ENCODE measurements at regions not wholly inside any gene's neighbourhood (a gene's known extent, or its start where the extent isn't known, plus 50 kb on each side); places are given as distances from the start of the nearest gene placed in this dataset.

DNA sequence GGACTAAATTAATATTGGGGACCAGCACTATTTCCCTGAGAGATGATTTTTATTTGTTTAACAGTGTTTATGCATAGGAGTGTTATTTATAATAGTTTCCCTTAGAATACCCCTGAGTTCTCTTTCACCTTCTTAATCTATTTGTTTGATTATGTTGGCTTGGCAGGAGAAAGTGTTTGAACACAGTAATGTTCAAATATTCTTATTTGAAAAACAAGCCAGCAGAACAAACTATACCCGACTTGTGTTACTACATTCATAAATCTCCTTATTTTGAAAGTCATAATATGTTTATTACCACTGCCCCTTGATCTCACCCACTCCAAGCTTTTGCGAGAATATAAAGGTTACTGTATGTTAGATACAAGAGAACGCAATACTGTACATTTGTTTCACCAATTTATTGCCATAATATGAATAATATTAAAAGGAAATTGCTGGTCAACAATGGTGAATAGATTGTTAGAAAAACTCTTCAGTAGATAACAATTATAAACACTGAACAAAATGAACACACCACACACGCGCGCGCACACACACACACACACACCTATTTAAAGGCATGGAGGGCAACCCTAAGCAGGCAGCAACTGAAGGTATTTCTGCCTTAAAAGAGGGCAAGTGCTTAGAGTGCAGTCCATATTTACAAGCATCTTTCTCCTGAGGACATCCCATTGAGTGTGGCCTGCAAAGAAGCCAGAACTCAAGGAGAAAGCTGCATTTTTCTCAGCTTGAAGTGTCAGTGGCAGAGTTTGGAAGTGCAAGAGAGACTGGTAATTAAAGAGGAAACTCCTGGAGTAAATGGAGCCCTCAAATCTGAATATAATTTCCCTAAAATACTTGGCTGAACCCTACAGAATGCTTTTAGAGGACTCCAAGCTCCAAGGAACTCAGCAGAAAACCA is 279.4 kb upstream of the MAN1A1 start:
- no peak for DNase-seq

DNA sequence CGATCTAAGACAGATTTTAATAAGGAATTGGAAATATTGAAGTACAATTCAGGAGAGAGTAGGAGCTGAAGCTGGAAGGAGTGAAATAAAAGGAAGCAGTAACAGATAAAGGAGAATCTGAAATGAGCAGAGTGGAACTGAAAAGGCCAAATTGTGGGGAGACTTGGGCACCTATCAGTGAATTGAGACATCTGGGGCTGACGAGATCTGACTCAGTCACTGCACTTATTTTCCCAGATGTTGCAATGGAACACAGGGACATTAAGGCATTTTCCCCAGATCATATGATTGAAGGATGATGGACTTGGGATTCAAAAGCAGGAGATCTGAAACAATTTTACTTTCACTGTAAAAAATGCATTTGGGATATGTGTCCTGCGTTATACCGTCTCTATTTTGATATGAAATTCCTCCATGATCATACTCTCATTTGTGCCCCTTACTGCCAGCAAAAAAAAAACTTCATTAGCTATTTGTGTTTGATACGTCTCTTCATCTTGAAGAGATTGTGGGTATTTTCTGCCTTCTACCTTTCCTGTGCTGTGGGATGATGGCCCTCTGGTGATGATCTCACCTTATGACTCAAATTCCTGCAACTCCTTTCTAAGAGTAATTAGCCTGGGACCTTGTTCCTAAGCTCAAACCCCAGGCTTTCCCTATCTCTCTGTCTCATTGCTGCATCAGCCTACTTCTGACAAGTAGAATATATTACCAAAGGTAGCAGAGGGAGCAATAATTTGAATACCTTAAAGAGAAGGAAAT is 278.5 kb upstream of the MAN1A1 start:
- no peak for DNase-seq

DNA sequence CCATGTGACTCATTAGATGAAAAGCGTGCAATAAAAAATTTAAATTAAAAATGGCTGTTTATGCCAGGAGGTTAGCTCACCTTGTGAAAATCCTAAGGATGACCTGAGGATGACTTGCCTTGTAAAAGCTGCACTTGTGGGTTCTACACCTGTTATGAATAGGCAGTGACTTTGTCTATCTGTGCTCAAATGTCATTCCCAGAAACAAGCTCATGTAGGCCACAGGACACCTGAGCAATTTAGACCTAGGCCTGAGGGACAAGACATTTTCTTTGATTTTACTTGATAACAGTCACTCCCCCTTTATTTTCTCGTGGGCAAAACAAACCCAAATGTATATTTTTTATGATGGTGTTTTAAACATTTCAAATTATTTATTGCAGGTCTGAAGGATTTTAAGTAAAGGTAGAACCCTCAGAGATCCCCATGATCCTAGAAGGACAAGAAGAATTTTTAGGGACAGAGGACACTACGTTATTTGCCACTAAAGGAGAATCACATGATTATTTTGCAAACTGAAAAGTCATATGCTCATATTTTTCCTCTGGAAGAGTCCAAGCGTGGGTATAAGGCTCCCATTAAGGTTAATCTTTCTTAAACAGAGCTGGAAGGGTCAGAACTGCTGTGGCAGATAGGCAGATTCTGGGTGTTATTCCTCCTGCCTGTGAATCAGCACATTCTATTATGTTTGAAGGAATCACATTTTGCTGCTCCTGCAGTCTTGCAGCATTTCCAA is 277.5 kb upstream of the MAN1A1 start:
- DNase-seq = no peak

DNA sequence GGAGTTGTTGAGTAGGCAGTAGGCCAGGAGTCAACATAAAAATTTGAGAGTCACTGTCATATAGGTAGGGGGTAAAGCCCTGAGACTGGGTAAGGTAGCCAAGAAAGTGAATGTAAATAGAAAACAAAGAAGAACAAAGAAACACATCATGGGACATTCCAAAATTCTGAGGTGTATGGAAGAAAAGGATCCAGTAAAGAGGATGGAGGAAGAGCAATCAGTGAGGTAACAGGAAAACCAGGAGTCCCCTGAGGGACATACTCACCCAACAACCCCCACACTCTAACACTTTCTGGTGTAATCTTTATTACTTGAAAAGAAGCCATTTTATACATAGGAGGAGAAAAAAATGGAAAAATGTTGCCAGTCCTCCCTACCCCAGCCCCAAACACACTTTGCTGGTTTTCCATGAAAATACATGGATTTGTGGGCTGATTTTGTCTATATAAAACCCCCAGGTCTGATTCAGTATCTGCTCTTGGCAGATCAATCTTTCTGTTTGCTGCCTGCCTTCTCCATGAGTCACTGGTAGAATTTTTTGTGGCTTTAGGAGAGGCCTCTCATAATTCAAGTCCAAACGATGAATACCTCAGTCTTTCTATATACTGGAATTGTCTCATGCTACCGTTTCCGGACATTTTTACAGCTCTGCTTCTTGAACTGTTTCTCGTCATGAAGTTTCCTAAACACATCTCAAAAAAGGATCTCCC is 271.4 kb upstream of the MAN1A1 start:
- DNase-seq = no peak

DNA sequence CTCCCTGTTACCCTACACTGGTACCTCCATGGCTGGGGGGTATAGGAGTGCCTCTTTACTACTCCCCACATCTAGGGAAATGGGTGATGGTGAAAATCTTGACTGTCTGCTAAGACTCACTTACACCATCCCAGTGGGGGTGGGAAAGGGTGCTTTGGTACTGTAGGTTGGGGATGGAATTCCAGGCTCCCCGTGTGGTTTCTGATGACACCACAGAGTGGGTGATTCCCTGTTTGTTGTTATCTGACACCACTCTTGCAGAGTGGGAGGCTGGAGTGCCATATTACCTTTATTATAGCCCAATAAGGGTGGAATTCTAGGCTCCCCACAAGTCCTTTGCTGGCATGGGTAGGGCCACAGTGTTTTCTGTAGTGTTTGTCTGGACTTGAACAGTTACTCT is 264.6 kb upstream of the MAN1A1 start:
- no peak for DNase-seq

DNA sequence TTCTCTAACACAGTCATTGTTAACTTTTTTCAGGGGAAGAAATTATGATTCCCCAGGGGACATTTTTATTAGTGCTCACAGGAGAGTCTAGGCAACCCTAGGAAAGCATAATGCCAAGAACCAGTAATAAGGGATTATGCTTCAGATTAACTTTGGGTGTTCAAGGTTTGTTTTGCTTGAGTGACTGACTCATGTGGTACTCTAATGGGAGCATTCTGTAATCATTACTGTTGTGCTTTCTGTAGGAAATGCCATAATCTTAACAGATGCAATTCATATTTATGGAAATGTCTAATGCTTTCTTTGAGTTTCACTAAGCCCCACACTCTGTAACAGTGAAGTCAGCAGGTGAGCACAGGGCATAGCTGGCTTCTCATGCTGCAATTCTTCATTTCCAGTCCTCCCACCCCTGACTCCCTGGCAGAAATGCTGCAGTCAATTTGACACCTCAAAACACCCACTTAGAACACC is 263.4 kb upstream of the MAN1A1 start:
- no peak for DNase-seq

DNA sequence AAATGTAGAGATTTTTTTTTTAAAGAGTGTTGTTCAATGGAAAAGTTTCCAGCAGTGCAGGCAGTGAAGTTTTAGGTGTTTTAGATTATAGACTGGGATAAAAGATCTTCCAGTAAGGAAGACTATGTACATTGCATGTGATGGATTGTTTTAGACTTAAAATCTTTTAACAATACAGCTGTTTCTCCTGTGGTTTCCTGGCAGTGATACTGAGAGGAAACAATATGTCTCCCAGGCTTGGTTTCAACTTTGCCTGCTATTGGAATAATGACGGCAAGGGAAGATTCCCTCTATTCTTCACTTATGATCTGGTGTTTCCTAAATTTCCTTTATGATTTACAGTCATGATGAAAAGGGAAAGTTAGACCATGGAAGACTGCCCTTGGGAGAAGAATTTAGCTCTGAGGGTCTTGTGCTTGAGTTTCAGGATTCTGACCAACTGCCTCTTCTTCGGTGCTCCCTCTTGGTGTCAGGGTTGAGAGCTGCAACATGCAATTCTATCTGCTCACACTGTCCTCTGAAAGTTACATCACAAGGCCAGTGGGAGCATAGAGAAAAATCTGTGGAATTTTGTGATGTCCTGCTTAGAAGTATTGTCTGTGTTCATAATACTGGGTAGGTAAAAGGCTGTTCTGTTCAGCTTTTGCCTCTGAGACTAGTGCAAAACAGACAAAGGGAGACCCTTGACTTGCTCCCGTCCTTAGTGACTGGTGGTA is 262.8 kb upstream of the MAN1A1 start:
- DNase-seq = no peak

DNA sequence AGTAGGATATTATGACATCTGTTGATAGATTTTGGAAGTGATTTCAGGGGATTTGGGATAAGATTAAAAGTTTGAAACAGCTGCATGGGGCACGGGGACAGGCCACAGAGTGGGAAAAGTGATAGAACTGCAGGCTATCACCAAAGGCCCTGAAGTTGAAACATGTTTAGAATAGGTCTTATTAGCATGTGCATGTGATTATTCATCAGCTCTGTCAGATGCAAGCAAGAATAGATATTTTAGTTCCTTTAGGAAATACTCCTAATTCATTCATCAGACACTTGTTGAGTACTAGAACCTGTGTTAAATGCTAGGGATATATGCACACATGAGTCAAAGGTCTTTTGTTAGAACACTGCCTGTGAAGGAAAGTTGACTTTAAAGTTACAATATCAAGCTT is 261.2 kb upstream of the MAN1A1 start:
- DNase-seq = no peak

DNA sequence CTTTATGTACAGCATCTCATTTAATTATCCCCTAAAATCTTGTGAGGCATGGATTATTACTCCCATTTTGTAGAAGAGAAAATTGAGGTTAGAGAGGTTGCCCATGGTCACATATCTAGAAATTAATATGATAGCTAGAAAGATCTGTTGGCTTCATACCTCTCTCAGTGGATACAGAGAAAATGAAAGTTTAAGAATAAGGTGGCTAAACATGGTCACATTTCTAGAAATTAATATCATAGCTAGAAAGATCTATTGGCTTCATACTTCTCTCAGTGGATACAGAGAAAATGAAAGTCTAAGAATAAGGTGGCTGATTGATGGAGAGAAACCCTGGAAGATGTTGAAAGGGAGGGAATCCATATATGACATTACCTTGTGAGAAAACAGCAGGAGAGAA is 260.7 kb upstream of the MAN1A1 start:
- no peak for DNase-seq

DNA sequence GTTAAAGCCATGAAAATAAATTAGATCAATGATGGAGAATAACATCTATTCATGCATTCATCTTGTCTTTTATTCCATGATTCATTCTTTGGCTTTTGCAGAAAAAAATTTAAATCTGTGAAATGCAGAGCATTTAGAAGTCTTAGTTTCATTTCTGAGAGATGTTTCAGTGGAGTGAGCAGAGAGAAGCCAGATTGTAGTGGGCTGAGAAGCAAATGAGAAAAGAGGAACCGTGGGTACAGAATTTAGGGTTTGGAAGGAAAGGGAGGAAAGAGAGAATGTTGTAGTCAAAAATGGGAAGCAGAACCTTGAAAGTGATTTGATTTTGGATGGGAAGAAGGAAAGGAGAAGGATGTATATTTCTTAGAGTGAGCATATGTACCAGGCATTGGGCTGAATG is 260.3 kb upstream of the MAN1A1 start:
- DNase-seq = no peak

DNA sequence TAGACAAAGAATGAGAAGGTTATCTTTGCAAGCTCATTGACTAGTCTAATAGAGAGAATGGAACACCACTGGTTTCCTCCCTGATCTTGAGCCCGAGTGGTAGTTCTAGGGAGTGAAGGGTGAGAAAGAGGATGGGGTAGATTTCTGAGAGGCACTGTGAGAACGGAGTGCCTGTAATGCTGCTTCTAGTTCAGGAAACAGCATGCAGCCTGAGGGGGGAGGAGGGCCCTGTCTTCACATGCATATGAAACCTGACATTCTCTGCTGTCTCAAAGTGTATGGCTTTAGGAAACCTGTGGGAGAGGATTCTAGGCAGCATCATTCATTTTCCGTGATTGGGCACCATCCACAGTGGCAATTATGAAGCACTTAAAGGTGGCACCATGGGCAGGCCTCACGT is 259.4 kb upstream of the MAN1A1 start:
- no peak for DNase-seq

DNA sequence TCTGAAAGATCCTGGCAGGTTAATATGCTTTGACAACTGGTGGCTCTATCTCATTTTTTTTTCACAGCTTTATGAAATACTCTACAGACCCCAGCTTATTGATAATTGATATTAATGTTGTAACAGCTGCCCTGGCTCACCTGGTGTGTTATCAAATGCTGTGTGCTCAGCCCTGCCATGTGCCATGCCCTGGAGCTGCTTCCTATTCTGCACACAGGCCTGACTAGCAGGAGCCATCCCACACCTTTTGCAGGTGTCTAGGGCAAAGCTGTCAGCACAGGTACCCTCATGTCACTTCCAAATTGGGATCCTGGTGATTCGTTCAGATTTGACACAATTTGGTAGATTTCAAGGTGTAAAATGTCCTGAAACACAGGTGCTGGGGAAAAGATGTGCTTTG is 254.6 kb upstream of the MAN1A1 start:
- DNase-seq = no peak

DNA sequence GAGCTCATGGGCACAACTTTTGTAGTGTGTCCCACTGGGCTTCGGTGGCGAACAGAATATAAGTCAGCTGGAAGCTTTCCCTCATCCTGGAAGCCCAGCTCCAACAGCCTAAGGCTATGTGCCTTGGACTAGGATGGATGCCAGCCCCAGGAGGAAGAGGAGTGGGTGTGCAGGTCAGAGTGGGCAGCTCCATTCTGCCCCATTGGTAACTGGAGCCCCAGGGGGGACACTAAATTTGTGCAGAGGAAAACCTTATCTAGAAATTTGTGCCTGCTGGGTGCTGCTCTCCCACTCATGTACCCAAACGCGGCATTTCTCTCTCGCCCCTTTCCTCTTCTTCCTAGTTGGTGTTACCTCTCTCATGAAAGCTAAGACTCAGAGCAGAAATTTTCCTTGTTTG is 253.9 kb upstream of the MAN1A1 start:
- DNase-seq = no peak

DNA sequence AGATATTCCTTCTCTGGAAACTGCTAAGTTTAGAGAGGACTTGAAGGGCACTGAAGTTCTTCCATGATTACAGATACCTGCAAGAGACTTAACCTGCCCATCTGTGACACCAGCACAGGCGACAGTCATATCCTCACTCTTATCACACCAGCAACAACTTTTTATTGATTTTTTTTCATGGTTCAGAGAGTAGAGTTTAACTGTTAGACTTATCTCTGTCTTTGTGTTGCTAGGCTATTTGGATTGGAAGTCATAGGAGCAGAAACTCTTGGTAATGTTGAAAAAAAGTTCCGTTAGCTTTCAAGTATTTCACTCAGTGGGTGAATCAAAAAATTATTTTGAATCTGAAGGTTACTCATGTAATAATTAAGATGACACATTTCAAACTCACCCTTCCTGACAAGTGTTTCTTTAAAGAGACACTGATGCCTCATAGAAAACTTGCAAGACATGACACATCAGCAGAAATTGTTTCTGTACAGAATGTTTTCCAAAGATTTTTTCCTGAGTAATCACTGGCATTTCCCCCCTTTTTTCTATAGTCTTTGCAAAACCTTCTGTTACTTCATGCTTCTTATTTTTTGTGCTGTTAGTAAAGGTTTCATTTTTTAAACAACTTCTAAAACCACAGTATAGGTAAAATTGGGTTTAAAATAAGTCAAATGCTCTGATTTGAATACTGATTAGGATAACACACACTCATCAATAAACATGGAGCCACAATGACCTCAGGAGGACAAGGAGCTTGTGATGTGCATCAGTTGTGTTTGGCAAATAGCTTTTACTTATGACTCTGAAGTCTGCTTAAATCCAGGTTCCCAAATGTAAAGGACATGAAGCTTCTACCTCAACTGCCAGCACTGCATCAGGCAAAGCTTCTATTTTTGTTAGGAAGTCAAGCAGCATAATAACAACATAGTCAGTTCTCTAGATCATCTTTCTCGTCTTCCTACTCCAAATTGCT is 252.9 kb upstream of the MAN1A1 start:
- DNase-seq = no peak

DNA sequence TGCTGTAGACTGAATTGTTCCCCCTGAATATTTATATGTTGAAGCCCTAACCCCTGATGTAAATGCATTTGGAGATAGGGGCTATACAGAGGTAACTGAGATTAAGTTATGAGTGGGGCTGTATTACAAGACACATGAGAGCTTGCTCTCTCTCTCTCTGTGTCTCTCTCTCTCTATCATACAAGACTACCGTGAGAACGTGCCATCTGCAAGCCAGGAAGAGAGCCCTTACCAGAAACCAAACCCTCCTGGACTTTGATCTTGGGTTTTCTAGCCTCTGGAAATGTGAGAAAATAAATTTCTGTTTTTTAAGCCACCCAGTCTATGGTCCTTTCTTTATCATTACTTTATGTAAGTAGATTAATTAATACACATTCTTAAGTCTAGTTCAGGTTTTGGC is 249.3 kb upstream of the MAN1A1 start:
- no peak for DNase-seq

DNA sequence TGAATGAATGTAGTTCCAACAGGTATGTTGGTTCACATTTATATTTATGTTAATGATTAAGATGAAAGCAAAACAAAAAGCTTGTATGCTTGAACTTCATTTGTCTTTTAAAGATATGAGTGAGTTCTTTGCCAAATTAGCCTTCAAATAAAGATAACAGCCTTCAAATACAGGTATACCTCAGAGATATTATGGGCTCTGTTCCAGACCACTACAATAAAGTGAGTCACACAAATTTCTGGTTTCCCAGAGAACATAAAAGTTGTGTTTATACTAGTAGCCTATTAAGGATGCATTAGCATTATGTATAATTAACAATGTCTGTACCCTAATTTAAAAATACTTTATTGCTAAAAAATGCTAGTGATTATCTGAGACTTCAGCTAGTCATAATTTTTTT is 245.3 kb upstream of the MAN1A1 start:
- DNase-seq = no peak

DNA sequence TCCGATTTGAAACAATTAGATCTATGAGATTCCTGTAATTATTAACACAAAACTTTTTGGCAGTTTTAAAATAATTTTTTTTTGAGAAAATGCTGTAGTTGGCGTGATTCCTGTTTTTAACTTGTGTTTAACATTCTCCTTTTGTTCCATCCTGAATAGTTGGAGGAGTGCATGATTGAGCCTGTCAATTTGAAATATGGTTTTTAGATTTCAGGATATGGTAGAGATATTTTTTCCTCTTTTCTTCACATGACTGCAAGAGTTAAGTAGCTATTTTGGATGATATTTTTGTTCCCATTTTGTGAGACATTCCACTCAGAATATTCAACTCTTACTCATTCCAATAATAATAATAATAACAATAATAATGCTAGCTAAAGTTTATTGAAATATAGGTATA is 241.7 kb upstream of the MAN1A1 start:
- no peak for DNase-seq

DNA sequence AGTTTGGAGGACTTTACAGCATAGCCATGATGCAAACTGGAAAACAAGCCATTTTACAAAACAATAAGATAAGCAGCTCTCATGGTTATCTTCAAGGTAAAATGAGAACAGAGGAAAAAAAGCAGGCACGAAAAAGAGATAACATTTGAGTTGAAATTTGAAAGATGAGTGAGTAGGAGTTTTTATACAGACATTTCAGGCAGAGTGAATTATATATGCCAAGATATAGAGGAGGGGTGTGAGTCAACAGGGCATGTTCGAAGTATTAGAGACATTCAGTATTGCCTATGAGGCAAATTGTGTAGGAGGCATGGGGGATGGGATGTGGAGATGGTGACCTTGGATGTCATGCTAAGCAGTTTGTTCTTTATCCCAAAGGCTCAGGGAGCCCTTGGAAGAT is 240.5 kb upstream of the MAN1A1 start:
- no peak for DNase-seq

DNA sequence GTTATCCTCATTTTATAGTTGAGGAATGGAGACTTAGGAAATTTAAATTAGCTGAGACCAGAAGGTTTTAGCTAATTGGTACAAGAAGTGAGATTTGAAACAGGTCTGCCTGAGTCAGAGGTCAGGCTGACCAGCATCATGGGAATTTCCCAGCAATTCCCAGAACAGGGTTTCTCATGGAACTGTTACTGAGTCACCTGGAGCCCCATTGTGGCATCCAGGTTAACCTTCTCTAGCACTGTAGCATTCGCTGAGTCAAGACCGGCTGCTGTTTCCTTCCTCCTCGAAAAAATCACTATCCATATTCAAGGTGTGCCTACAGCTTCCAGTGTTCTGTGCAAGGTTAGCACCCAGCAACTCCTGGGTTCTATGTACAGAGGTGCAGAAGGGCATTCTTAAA is 238.0 kb upstream of the MAN1A1 start:
- no peak for DNase-seq

DNA sequence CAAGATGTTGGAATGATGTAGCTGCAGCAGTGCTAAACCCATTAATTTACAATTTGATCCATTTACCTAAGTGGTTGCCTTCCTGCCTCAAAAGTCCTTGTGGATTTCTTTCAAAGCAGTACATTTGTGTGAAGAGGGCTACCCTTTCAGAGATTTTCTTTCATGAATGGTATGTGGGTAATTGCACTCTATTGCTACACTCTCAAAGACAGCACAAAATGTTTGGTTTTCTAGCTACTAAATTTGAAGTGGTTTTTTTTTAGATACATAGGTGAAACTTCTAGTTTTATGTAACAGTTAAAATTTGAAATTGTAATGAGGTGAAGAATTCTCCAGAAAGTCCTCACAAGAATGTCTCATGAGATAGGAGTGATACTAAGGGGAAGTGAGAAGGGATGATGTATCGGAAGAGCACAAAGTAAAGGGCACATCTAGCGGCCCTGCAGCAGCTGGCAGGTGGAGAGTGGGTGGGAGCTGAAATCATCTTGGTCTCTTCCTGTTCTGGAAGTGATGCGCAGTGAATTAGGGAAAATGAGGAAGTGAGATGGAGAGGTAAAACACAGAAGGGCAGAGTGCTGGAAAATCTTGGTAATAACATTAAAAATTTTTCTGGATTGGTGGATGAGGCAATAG is 236.8 kb upstream of the MAN1A1 start:
- DNase-seq = no peak

Data from CD4-positive, alpha-beta T cell treated with Interleukin-6 for 4 hours (primary cell).